Hematopoietic multipotent progenitor cell treated with erythropoietin and hydrocortisone succinate and interleukin-3 and kit ligand, for 8 days (in vitro differentiated cells): ENCODE measurements at regions not wholly inside any gene's neighbourhood (a gene's known extent, or its start where the extent isn't known, plus 50 kb on each side); places are given as distances from the start of the nearest gene placed in this dataset.
"Not testable (repeated sequence)": the region's sequence is repeated elsewhere in the genome, so short reads cannot be mapped to it uniquely, and the experiment has no call there.

Source experiments
- DNase-seq: peaks from one replicate; pipeline ENCODE4 v3.0.0-alpha.2; 2015

DNA sequence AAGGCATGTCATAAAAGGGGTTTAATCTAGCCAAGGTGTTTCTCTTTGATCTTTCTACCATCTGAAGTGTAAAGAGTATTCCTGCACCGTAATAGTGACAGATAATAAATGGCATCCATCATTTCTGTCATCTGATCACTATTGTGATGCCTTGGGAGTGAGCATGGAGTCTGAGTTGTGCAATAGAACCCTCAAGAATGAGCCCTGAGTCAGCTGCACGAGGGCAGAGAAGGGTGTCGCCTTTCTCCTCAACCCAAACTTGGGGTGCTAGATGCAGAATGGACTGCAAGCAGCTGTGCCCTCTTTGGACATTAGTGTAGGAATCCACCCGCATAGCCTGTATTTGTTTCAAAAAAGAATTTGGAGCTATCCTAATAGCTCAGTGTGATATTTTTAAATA, 115.2 kb downstream of the ZNF37A start:
- DNase-seq: no peak

DNA sequence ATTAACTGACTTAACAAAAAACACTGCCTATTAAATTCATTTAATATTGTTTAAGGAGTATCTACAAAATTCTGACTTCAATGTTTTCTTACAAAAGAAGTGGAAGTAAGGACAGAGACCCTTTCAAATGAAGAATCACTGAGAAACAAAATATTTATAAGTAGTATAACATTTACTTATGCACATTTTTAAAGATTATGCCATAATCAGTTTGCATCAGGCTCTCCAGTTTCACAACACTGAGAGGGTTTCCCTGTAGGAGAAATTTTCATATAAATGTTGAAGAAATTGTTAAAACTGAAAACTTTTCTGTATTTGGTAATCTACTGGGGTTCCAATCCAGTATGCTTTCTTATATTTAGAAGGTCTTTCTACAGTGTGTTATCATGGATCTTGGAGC, 115.6 kb downstream of the ZNF37A start:
- DNase-seq: not testable (repeated sequence)

DNA sequence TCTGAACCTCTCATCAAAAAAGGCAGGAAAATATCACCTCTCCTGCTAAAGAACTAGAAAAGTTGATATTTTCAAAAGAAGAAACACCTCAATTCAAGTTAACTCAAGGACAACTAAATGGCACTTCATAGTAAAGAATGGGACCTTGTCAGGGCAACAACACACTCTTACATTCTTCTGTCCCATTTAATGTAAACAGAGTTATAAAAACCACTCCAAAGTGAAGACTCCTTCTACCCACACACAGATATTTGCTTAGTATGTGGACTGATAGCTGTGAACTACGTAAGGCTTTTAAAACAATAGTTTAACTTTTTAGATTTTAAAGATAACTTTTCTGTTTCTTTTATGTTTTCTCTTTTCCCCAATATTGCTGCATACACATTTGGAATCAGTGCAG, 118.3 kb downstream of the ZNF37A start:
- no peak for DNase-seq

- no peak for DNase-seq
Measured at GRCh38 chr10:38226385-38226784, 132.2 kb downstream of the ZNF37A start.

DNA sequence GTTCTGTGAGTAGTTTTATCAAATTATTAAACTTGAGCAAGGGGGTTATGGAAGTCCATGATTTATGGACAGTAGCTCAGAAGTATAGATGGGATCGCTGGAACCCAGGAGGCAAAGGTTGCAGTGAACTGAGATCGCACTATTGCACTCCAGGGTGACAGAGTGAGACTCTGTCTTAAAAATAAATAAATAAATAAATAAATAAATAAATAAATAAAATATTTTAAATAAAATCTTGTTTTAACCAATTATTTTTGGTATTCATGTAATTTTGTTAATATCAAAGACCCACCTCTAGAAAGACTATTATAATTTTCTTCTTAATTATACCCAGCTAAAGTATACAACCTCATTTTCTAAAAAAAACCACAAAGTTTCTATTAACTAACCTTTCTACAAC, 134.3 kb downstream of the ZNF37A start:
- DNase-seq: no peak

GRCh38 chr10:38238479-38238878, 144.3 kb downstream of the ZNF37A start:
- DNase-seq: not testable (repeated sequence)

- DNase-seq: not testable (repeated sequence)
Measured at GRCh38 chr10:38242061-38242649, 148.0 kb downstream of the ZNF37A start.

- not testable (repeated sequence) for DNase-seq
Measured at GRCh38 chr10:38248113-38248512, 154.0 kb downstream of the ZNF37A start.

GRCh38 chr10:38252551-38252950, 158.4 kb downstream of the ZNF37A start:
- DNase-seq: not testable (repeated sequence)

DNA sequence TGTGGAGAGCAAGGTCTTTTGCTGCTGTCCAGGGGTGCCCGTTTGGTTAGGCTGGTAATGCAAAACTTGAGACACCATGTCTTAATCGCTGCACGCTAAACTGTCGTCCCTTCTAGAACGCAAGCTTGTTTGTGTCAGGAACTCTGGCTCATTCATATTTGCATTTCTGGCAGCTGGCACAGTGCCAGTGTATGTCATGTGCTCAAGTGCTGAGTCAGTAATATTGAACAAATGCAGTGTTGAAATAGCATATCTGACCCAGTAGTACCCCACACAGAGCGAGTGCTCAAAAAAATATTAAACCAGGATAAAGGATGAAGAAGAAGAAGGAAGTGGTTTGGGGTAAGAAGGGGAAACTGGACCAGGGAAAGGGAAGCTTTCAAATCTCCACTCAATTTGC, 173.4 kb downstream of the ZNF37A start:
- not testable (repeated sequence) for DNase-seq

GRCh38 chr10:38271031-38271430, 176.9 kb downstream of the ZNF37A start:
- DNase-seq: not testable (repeated sequence)

GRCh38 chr10:38274879-38275278, 180.7 kb downstream of the ZNF37A start:
- DNase-seq: not testable (repeated sequence)

GRCh38 chr10:38292560-38292959, 198.4 kb downstream of the ZNF37A start:
- DNase-seq: not testable (repeated sequence)

DNA sequence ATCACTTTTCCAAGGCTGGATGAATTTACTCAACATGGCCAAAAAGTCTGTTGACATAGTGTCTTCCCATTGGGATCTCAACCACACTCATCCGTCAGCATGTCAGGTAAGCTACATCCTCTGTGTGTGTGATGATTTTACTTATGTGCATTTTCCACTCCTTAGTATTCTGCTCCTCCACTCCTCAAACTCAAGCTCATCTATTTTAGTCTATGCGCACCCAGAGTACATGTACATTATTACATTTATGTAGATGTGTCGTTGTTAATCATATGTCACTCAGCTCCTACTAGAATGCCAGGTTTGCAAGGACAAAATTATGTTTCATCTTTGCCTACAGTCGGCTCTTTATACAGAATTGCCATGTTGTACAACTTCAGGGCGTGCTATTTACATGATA, 216.0 kb downstream of the ZNF37A start:
- not testable (repeated sequence) for DNase-seq

- DNase-seq: not testable (repeated sequence)
Measured at GRCh38 chr10:38315090-38315805, 221.1 kb downstream of the ZNF37A start.

- DNase-seq: not testable (repeated sequence)
Measured at GRCh38 chr10:38321393-38321792, 227.3 kb downstream of the ZNF37A start.

DNA sequence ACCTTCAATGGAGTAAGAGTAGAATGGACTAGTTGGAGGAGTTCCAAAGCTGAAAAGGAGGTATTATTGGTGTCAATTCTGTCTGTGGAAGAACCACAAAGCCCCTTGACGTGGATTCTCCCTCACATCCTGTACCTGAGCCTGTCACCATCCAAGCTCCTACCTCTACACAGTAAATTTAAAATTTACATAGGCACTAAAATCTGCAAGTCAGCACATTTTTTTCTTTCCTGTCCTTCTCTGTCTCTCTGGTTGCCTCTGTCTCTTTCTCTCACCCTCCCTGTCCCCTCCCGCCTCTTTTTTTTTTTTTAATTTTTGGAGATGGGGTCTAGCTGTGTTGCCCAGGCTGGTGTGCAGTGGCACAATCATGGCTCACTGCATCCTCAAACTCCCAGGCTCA, 236.2 kb downstream of the ZNF37A start:
- not testable (repeated sequence) for DNase-seq

- DNase-seq: not testable (repeated sequence)
Measured at GRCh38 chr10:38331106-38331505, 237.0 kb downstream of the ZNF37A start.

GRCh38 chr10:38333699-38334098, 239.6 kb downstream of the ZNF37A start:
- DNase-seq: not testable (repeated sequence)

DNA sequence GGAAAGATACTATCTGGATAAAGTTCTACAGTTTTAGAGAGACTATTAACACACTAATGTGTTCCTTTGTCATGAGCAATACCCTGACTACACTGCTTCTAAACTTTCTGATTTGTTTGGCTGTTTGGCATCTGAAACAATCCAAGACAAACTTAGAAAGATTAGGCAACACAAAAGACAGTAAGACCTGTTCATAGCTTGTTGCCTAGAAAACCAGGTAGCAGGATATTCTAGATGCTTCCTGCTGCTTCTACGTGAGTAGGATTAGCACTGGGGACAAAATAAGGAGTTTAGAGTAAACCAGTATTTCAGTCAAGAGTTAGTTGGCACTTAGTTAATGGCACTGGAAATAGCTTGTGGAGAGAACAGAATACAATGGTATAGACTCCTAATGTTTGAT, 256.5 kb downstream of the ZNF37A start:
- not testable (repeated sequence) for DNase-seq

GRCh38 chr10:38354410-38354809, 260.3 kb downstream of the ZNF37A start:
- DNase-seq: not testable (repeated sequence)

- peak; percentile 59 for DNase-seq
Measured at GRCh38 chr10:38355911-38356526, 261.9 kb downstream of the ZNF37A start.

DNA sequence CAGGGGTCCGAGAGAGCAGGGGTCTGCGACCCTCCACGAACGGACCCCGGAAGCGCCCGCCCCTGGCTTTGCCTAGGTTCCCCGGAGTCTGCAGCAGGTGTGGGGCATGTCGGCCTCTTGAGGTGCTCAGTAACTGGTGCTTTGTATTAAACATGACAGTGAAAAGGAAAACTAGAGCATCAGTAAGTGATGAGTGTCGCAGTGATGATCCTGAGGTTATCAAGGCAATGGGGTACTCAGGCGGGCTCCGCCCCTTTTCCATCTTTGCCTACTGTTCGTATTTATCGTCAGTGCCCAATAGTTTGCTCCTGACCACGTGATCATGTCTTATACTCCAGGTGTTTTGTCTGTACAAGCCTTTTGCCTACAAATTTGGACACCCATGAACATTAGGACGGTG, 262.4 kb downstream of the ZNF37A start:
- peak; percentile 19 for DNase-seq

DNA sequence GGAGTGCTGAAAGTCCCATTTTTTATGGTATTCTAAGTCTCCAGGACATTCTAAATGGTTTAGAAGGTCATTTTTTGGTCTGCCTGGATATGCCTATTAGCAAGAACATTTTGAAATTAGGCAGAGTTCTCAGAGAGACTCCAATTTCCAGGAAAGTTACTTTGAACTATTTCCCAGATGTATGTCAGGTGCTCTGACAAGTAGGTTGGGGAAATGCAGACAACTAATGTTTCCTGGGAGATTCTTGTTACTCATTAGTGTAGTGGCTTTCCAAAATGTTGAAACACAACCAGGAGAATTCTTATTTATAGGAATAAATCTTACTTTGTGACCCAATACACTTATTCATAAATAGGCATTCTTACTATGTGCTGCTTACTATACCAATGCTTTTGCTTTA, 268.4 kb downstream of the ZNF37A start:
- not testable (repeated sequence) for DNase-seq
